H1 (cell line): ENCODE measurements at regions not wholly inside any gene's neighbourhood (a gene's known extent, or its start where the extent isn't known, plus 50 kb on each side); places are given as distances from the start of the nearest gene placed in this dataset.
"Not testable (repeated sequence)": the region's sequence is repeated elsewhere in the genome, so short reads cannot be mapped to it uniquely, and the experiment has no call there.

Source experiments
- CTCF ChIA-PET: fragments of 300-600 bp; sonication (Branson Sonifier 250); formaldehyde crosslinking; loops from one replicate; lab custom pipeline; 2021; ENCODE audit not compliant: partially characterized antibody; lab: Charles Lee
- POLR2A ChIA-PET: fragments of 300-600 bp; sonication (Branson Sonifier 250); formaldehyde crosslinking; loops from one replicate; lab custom pipeline; 2021; ENCODE audit warnings: inconsistent platforms; ENCODE audit not compliant: partially characterized antibody; lab: Charles Lee
- DNase-seq, 2 experiments: peaks; one replicate each; pipeline versions ENCODE4 v3.0.0 to v3.0.0-alpha.2; 2010 to 2022; ENCODE audit warnings: low spot score in 2 of 2, low read depth in 1 of 2, mixed read lengths in 1 of 2
- FAIRE-seq: peaks from 2 replicates; lab custom pipeline; 2011; peaks lifted over from hg19 to GRCh38; lab: Jason Lieb, UNC
- H2AFZ ChIP-seq: 2 replicates; pipeline ENCODE4 v1.8.1; 2012; ENCODE audit warnings: low read length, inconsistent platforms
- H2AK5ac ChIP-seq: 2 replicates; pipeline ENCODE4 v1.6.1; 2013; ENCODE audit warnings: low read depth, low read length
- H2BK120ac ChIP-seq: replicated peaks from 2 replicates; pipeline ENCODE3; 2013; ENCODE audit warnings: low read depth, low read length, inconsistent platforms
- H2BK12ac ChIP-seq: 2 replicates; pipeline ENCODE4 v1.6.1; 2013; ENCODE audit warnings: low read depth, low read length
- H2BK15ac ChIP-seq: 2 replicates; pipeline ENCODE4 v1.6.1; 2013; ENCODE audit warnings: low read length
- H2BK20ac ChIP-seq: 2 replicates; pipeline ENCODE4 v1.6.1; 2013; ENCODE audit warnings: low read length
- H2BK5ac ChIP-seq: 2 replicates; pipeline ENCODE4 v1.6.1; 2013; ENCODE audit warnings: low read depth, low read length
- H3K14ac ChIP-seq: 2 replicates; pipeline ENCODE4 v1.6.1; 2013; ENCODE audit warnings: inconsistent platforms; ENCODE audit not compliant: insufficient read length
- H3K18ac ChIP-seq: 2 replicates; pipeline ENCODE4 v1.6.1; 2013; ENCODE audit warnings: low read length; ENCODE audit errors: extremely low read depth
- H3K23ac ChIP-seq: 2 replicates; pipeline ENCODE4 v1.6.1; 2013; ENCODE audit warnings: inconsistent platforms; ENCODE audit not compliant: insufficient read length
- H3K23me2 ChIP-seq: 2 replicates; pipeline ENCODE4 v1.6.1; 2013; ENCODE audit warnings: low read depth, low read length
- H3K27ac ChIP-seq: 2 replicates; pipeline ENCODE4 v1.6.1; 2011; ENCODE audit warnings: low read depth, low read length, inconsistent platforms
- H3K27me3 ChIP-seq, 4 experiments: replicated peaks in 1 of 4; 1 replicate in 1 of 4; 2 replicates in 3 of 4; pipeline versions ENCODE4 v1.6.1 to v1.8.1; 2011 to 2013; ENCODE audit warnings: low read length in 3 of 4, mild to moderate bottlenecking in 3 of 4, inconsistent platforms in 2 of 4, mixed read lengths in 2 of 4, moderate library complexity in 1 of 4; ENCODE audit not compliant: control insufficient read depth in 3 of 4, insufficient read depth in 3 of 4; ENCODE audit errors: extremely low read depth in 1 of 4
- H3K36me3 ChIP-seq, 4 experiments: 2 replicates each; pipeline versions ENCODE4 v1.6.1 to v1.8.1; 2011 to 2013; ENCODE audit warnings: mild to moderate bottlenecking in 4 of 4, low read length in 3 of 4, moderate library complexity in 2 of 4, control low read depth in 1 of 4, inconsistent platforms in 1 of 4; ENCODE audit not compliant: insufficient read depth in 4 of 4, control insufficient read depth in 2 of 4
- H3K4ac ChIP-seq: replicated peaks from 2 replicates; pipeline ENCODE3; 2013; ENCODE audit warnings: low read length, low read depth, mixed read lengths, inconsistent platforms; ENCODE audit not compliant: insufficient read length
- H3K4me1 ChIP-seq, 4 experiments: replicated peaks in 1 of 4; 1 replicate in 1 of 4; 2 replicates in 3 of 4; pipeline versions ENCODE4 v1.6.1 to v1.8.1; 2011 to 2013; ENCODE audit warnings: low read length in 3 of 4, inconsistent platforms in 2 of 4, mixed read lengths in 1 of 4; ENCODE audit not compliant: insufficient read depth in 4 of 4, control insufficient read depth in 3 of 4
- H3K4me2 ChIP-seq, 2 experiments: 2 replicates each; pipeline versions ENCODE4 v1.6.1 to v1.8.1; 2011 to 2013; ENCODE audit warnings: low read depth in 2 of 2, low read length in 2 of 2, control low read depth in 1 of 2, inconsistent platforms in 1 of 2, mild to moderate bottlenecking in 1 of 2; ENCODE audit not compliant: insufficient read depth in 1 of 2
- H3K4me3 ChIP-seq, 4 experiments: fragments of 200-600, 300-600 bp in 1 of 4; sonication (generic), shearing (Covaris generic), sonication (Bioruptor Twin) in 1 of 4; 2 replicates each; pipeline versions ENCODE4 v1.5.1 to v1.8.1; 2011 to 2016; ENCODE audit warnings: low read length in 4 of 4, low read depth in 3 of 4, control low read depth in 2 of 4, inconsistent platforms in 2 of 4, mild to moderate bottlenecking in 2 of 4, mixed read lengths in 1 of 4, moderate library complexity in 1 of 4; ENCODE audit not compliant: insufficient read depth in 2 of 4; ENCODE audit errors: extremely low read depth in 1 of 4
- H3K56ac ChIP-seq: replicated peaks from 2 replicates; pipeline ENCODE3; 2013; ENCODE audit warnings: low read depth, mild to moderate bottlenecking, mixed read lengths, low read length, inconsistent platforms; ENCODE audit not compliant: insufficient read length
- H3K79me1 ChIP-seq: 2 replicates; pipeline ENCODE4 v1.6.1; 2013; ENCODE audit warnings: low read depth, low read length, control low read depth
- H3K79me2 ChIP-seq, 2 experiments: 2 replicates each; pipeline versions ENCODE4 v1.6.1 to v1.8.1; 2012 to 2013; ENCODE audit warnings: low read length in 2 of 2, mild to moderate bottlenecking in 2 of 2, inconsistent platforms in 1 of 2; ENCODE audit not compliant: insufficient read depth in 2 of 2, control insufficient read depth in 1 of 2
- H3K9ac ChIP-seq, 4 experiments: replicated peaks in 1 of 4; 1 replicate in 1 of 4; 2 replicates in 3 of 4; pipeline versions ENCODE4 v1.6.1 to v1.8.1; 2011 to 2013; ENCODE audit warnings: low read depth in 3 of 4, low read length in 3 of 4, control low read depth in 2 of 4, mild to moderate bottlenecking in 2 of 4, moderate library complexity in 2 of 4, inconsistent platforms in 1 of 4; ENCODE audit errors: extremely low read depth in 1 of 4
- H3K9me3 ChIP-seq, 2 experiments: 2 replicates each; pipeline versions ENCODE4 v1.6.1 to v1.8.1; 2012 to 2013; ENCODE audit warnings: mild to moderate bottlenecking in 2 of 2, moderate library complexity in 2 of 2, control low read depth in 1 of 2, inconsistent platforms in 1 of 2, low read depth in 1 of 2, low read length in 1 of 2, mixed read lengths in 1 of 2; ENCODE audit not compliant: insufficient read depth in 2 of 2
- H4K20me1 ChIP-seq, 2 experiments: replicated peaks in 1 of 2; 2 replicates each; pipeline versions ENCODE3 to v1.8.1; 2011 to 2013; ENCODE audit warnings: inconsistent platforms in 2 of 2, low read length in 2 of 2, mild to moderate bottlenecking in 1 of 2; ENCODE audit not compliant: insufficient read depth in 2 of 2, control insufficient read depth in 1 of 2
- H4K5ac ChIP-seq: 2 replicates; pipeline ENCODE4 v1.6.1; 2013; ENCODE audit warnings: low read length, low read depth, mixed read lengths, inconsistent platforms; ENCODE audit not compliant: insufficient read length
- H4K8ac ChIP-seq: 2 replicates; pipeline ENCODE4 v1.8.0; 2013; ENCODE audit warnings: mild to moderate bottlenecking, moderate library complexity, low read length, inconsistent platforms; ENCODE audit not compliant: insufficient read depth; ENCODE audit errors: extremely low read depth
- H4K91ac ChIP-seq: replicated peaks from 2 replicates; pipeline ENCODE3; 2013; ENCODE audit warnings: low read length, mixed read lengths, inconsistent platforms; ENCODE audit not compliant: insufficient read length
- WGBS, 2 experiments: shearing (Covaris generic) in 1 of 2; methylation state at CpG; one replicate each; pipeline versions ENCODE4 v1.1.6 to v1.1.7; 2013 to 2015; ENCODE audit warnings: low lambda C conversion rate in 2 of 2, mixed read lengths in 2 of 2, inconsistent platforms in 1 of 2, low coverage in 1 of 2, missing lambda C conversion rate in 1 of 2; ENCODE audit not compliant: insufficient replicate concordance in 2 of 2, insufficient coverage in 1 of 2, insufficient read length in 1 of 2; ENCODE audit errors: extremely low coverage in 1 of 2, missing lambda C conversion rate in 1 of 2; 5-methylcytosine and 5-hydroxymethylcytosine counted together

DNA sequence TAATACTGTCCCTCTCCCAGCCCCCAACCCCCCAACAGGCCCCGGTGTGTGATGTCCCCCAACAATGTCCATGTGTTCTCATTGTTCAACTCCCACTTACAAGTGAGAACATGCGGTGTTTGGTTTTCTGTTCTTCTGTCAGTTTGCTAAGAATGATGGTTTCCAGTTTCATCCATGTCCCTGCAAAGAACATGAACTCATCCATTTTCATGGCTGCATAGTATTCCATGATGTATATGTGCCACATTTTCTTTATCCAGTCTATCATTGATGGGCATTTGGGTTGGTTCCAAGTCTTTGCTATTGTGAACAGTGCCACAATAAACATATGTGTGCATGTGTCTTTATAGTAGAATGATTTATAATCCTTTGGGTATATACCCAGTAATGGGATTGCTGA lies 232.2 kb downstream of the PARM1 start:
- H4K20me1 ChIP-seq, H3K79me1 ChIP-seq, H3K4ac ChIP-seq, H3K27me3 ChIP-seq, H2AFZ ChIP-seq, CTCF ChIA-PET, H3K27ac ChIP-seq, H3K4me1 ChIP-seq, H3K14ac ChIP-seq, H4K5ac ChIP-seq, H3K79me2 ChIP-seq, H3K56ac ChIP-seq, H3K23ac ChIP-seq, DNase-seq, H2BK5ac ChIP-seq, H3K9me3 ChIP-seq, H4K8ac ChIP-seq, H4K91ac ChIP-seq, H2AK5ac ChIP-seq, H2BK12ac ChIP-seq, H3K9ac ChIP-seq, FAIRE-seq, H2BK20ac ChIP-seq, H3K18ac ChIP-seq, H3K23me2 ChIP-seq, H2BK15ac ChIP-seq, H3K4me2 ChIP-seq, H2BK120ac ChIP-seq, H3K36me3 ChIP-seq, H3K4me3 ChIP-seq: not testable (repeated sequence)
- 71% methylated on average over 2 of the region's 2 CpGs; no CpG with 5 or more reads in 1 of the 2 experiments for WGBS, 2 experiments
- POLR2A ChIA-PET = interaction anchor here (1.6 kb wide), 1 partner anchor 17 kb away, joined by 4 read pairs; no protein-coding TSS in a partner anchor
